ENCODE measurements at regions not wholly inside any gene's neighbourhood (a gene's known extent, or its start where the extent isn't known, plus 50 kb on each side); places are given as distances from the start of the nearest gene placed in this dataset.

DNA sequence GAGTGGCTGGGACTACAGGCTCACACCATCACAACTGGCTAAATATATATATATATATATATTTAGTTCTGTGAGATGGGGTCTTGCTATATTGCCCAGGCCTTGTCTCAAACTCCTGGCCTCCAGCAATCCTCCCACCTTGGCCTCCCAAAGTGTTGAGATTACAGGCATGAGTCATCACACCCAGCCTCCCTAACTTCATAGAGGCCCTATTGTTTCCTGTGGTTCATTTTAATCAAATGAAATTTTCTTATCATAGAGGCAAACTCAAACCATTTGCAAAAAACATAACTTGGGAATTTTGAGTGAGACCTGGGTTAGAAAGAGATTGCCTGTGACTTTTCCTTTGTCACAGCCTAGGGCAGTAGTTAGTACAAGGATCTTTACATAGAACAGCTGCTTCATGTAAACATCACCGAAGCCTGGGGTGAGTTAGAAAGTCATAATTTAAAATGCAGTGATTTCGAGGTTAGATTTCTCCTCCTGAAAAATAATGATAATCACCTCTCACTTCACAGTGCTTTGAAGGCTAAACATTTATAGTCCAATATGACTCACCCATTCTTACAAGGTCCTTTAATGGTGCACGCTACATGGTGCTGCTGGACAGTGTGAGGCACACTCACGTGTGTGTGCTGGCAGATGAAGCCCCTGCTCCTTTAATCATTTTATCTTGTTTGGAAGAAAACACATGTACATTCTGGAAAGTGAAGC is 188.9 kb downstream of the RHOU start:
- DNase-seq (ENCODE audit: low read depth) = peak; percentile 55

DNA sequence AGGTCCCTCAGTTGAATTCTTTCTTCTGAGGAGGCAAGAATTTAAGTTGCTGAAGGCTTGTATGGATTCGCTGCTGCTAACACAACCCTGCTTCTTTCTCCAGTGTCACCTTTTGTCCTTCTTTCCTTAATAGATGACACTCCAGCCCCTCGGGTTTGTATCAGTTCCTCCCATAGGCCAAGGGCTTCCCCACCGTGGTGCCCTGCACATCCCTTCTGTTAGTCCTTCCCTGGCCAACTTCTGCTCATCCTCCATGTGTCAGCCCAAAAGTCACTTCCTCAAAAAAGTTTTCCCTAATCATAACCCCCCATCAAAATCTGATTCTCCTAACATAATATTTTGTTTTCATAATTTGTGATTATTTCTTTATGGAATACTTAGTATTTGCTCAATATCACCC is 190.4 kb downstream of the RHOU start:
- TF ChIP-seq CTCF (IDR thresholded peaks at IDR 0.05; ENCODE audit: low read length, missing control alignments) = no peak
- H3K4me3 ChIP-seq (replicated peaks; ENCODE audit: low read depth, low read length) = no peak overlapping the region
- no peak for DNase-seq (ENCODE audit: low read depth)

More for the DNA sequence above, 188.9 kb downstream of the RHOU start:
- TF ChIP-seq CTCF (IDR thresholded peaks at IDR 0.05; ENCODE audit: low read length, missing control alignments) = no peak
- H3K4me3 ChIP-seq (replicated peaks; ENCODE audit: low read depth, low read length) = no peak overlapping the region

DNA sequence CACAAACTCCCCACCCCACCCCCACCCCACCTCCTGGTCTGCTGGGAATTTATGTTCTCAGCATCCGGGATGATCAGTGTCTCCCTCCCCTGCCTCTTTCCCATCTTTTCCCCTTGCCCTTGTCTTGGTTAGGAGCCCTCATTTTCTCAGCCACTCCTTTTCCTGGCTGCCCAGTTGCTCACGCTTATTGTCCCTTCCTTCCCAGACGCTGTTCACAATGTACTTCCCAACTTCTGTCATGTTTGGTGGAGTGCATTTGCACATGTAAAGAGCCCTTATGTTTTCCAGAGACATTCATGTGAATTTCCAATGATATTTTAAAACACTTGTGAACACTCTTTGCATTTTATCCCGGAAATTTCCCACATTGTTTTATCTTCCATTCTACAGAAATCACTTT is 192.1 kb downstream of the RHOU start:
- no peak for DNase-seq (ENCODE audit: low read depth)
- H3K4me3 ChIP-seq (replicated peaks; ENCODE audit: low read depth, low read length) = no peak overlapping the region
- TF ChIP-seq CTCF (IDR thresholded peaks at IDR 0.05; ENCODE audit: low read length, missing control alignments) = no peak

- no peak for DNase-seq (ENCODE audit: low read depth)
- TF ChIP-seq CTCF (IDR thresholded peaks at IDR 0.05; ENCODE audit: low read length, missing control alignments) = no peak
- no peak overlapping the region for H3K4me3 ChIP-seq (replicated peaks; ENCODE audit: low read depth, low read length)
Observed at GRCh38 chr1:228927946-228928898, 192.9 kb downstream of the RHOU start.

- no peak for TF ChIP-seq CTCF (IDR thresholded peaks at IDR 0.05; ENCODE audit: low read length, missing control alignments)
- DNase-seq (ENCODE audit: low read depth) = no peak
- H3K4me3 ChIP-seq (replicated peaks; ENCODE audit: low read depth, low read length) = no peak overlapping the region
Observed at GRCh38 chr1:228929476-228930027, 194.3 kb downstream of the RHOU start.

GRCh38 chr1:228930479-228930957 is 195.2 kb downstream of the RHOU start:
- peak; percentile 42 for DNase-seq (ENCODE audit: low read depth)
- TF ChIP-seq CTCF (IDR thresholded peaks at IDR 0.05; ENCODE audit: low read length, missing control alignments) = no peak
- no peak overlapping the region for H3K4me3 ChIP-seq (replicated peaks; ENCODE audit: low read depth, low read length)
